AG10803 (cell line): ENCODE measurements at regions not wholly inside any gene's neighbourhood (a gene's known extent, or its start where the extent isn't known, plus 50 kb on each side); places are given as distances from the start of the nearest gene placed in this dataset.

ENCODE experiments used
- DNase-seq: peaks from one replicate; pipeline ENCODE4 v3.0.0; 2010; ENCODE audit warnings: low read depth
- H3K4me3 ChIP-seq: 2 replicates; pipeline ENCODE4 v1.5.1; 2011; ENCODE audit warnings: mild to moderate bottlenecking, low read length, control low read depth
- CTCF ChIP-seq: conservative IDR thresholded peaks from 2 replicates; pipeline ENCODE4 v1.5.1; 2011; ENCODE audit warnings: mild to moderate bottlenecking, low read length, control low read depth, inconsistent platforms

- no peak for TF ChIP-seq CTCF
- H3K4me3 ChIP-seq: no peak overlapping the region
- DNase-seq: no peak
These were observed 90.9 kb upstream of the MDM1 start for GRCh38 chr12:68422956-68423574.

GRCh38 chr12:68425998-68426397 is 93.8 kb upstream of the MDM1 start:
- DNase-seq: peak; percentile 84
- no peak for TF ChIP-seq CTCF
- no peak overlapping the region for H3K4me3 ChIP-seq

- H3K4me3 ChIP-seq: no peak overlapping the region
- no peak for DNase-seq
- no peak for TF ChIP-seq CTCF
These were observed 96.0 kb upstream of the MDM1 start for GRCh38 chr12:68428211-68428610.

- peak; percentile 60 for DNase-seq
- H3K4me3 ChIP-seq: no peak overlapping the region
- no peak for TF ChIP-seq CTCF
These were observed 96.8 kb upstream of the MDM1 start for GRCh38 chr12:68428724-68429501.

GRCh38 chr12:68429696-68430095 is 97.5 kb upstream of the MDM1 start:
- no peak overlapping the region for H3K4me3 ChIP-seq
- no peak for TF ChIP-seq CTCF
- DNase-seq: no peak

- no peak overlapping the region for H3K4me3 ChIP-seq
- no peak for DNase-seq
- no peak for TF ChIP-seq CTCF
These were observed 99.6 kb upstream of the MDM1 start for GRCh38 chr12:68431786-68432185.

GRCh38 chr12:68432622-68433021 is 100.5 kb upstream of the MDM1 start:
- H3K4me3 ChIP-seq: no peak overlapping the region
- DNase-seq: no peak
- TF ChIP-seq CTCF: no peak
